SU-DHL-6 (cell line): ENCODE measurements at regions not wholly inside any gene's neighbourhood (a gene's known extent, or its start where the extent isn't known, plus 50 kb on each side); places are given as distances from the start of the nearest gene placed in this dataset.

Experiments used
- H2AFZ ChIP-seq: fragments of 200-600 bp; sonication (generic); 2 replicates; pipeline ENCODE4 v1.6.1; 2014; ENCODE audit warnings: low read depth, mild to moderate bottlenecking, moderate library complexity, mixed read lengths, antibody characterized with exemption, low read length; ENCODE audit not compliant: severe bottlenecking
- H3F3A ChIP-seq: fragments of 200-600 bp; shearing (Covaris generic); 2 replicates; pipeline ENCODE4 v1.6.0; 2016; ENCODE audit warnings: antibody characterized with exemption, mild to moderate bottlenecking; ENCODE audit not compliant: insufficient read depth
- H3K27ac ChIP-seq: fragments of 200-600 bp; sonication (generic); 2 replicates; pipeline ENCODE4 v1.5.1; 2016; ENCODE audit warnings: low read depth, mild to moderate bottlenecking, low read length, moderate library complexity, mixed read lengths
- H3K27me3 ChIP-seq: fragments of 200-600 bp; sonication (generic), shearing (Covaris generic); 2 replicates; pipeline ENCODE4 v1.6.0; 2014; ENCODE audit warnings: mild to moderate bottlenecking, low read length
- H3K36me3 ChIP-seq: fragments of 200-600 bp; sonication (generic); 2 replicates; pipeline ENCODE4 v1.6.1; 2014; ENCODE audit warnings: mild to moderate bottlenecking, low read length, mixed read lengths
- H3K4me2 ChIP-seq: fragments of 300-600, 200-600 bp; shearing (Covaris generic), sonication (generic); 2 replicates; pipeline ENCODE4 v1.6.0; 2014; ENCODE audit warnings: low read length, low read depth, mild to moderate bottlenecking; ENCODE audit not compliant: poor library complexity, severe bottlenecking
- H3K4me3 ChIP-seq: fragments of 200-600 bp; sonication (generic); 2 replicates; pipeline ENCODE4 v1.5.1; 2014; ENCODE audit warnings: antibody characterized with exemption, low read length, mild to moderate bottlenecking, mixed read lengths; ENCODE audit not compliant: insufficient read depth, poor library complexity, severe bottlenecking
- H3K79me2 ChIP-seq: fragments of 200-600 bp; sonication (generic); 2 replicates; pipeline ENCODE4 v1.6.1; 2014; ENCODE audit warnings: mild to moderate bottlenecking, low read length, moderate library complexity; ENCODE audit not compliant: insufficient read depth
- H3K9ac ChIP-seq: fragments of 200-600 bp; sonication (generic); 2 replicates; pipeline ENCODE4 v1.7.0; 2014; ENCODE audit warnings: mild to moderate bottlenecking, low read length
- H3K9me2 ChIP-seq: fragments of 200-600 bp; sonication (generic); replicated peaks from 2 replicates; pipeline ENCODE4 v1.6.1; 2014; ENCODE audit warnings: low read length; ENCODE audit not compliant: insufficient read depth
- H3K9me3 ChIP-seq: fragments of 200-600 bp; sonication (generic); 2 replicates; pipeline ENCODE4 v1.6.1; 2014; ENCODE audit warnings: low read length, mixed read lengths; ENCODE audit not compliant: insufficient read depth
- H4K20me1 ChIP-seq: fragments of 200-600 bp; sonication (generic); 2 replicates; pipeline ENCODE4 v1.6.1; 2014; ENCODE audit warnings: low read depth, mild to moderate bottlenecking, antibody characterized with exemption, low read length, moderate library complexity, mixed read lengths
- EZH2phosphoT487 ChIP-seq: fragments of 200-600 bp; sonication (generic), shearing (Covaris generic); conservative IDR thresholded peaks from 2 replicates; pipeline ENCODE4 v1.6.1; 2018; ENCODE audit warnings: mild to moderate bottlenecking, antibody characterized with exemption, low read length, moderate library complexity, mixed read lengths
- TF ChIP-seq, protein P1 (sequence below): fragments of 200-600 bp; sonication (generic); IDR thresholded peaks from one replicate; pipeline ENCODE4 v1.5.1; 2017; ENCODE audit warnings: antibody characterized with exemption, mild to moderate bottlenecking, low read length, moderate library complexity; ENCODE audit not compliant: insufficient read depth, poor library complexity, severe bottlenecking

DNA sequence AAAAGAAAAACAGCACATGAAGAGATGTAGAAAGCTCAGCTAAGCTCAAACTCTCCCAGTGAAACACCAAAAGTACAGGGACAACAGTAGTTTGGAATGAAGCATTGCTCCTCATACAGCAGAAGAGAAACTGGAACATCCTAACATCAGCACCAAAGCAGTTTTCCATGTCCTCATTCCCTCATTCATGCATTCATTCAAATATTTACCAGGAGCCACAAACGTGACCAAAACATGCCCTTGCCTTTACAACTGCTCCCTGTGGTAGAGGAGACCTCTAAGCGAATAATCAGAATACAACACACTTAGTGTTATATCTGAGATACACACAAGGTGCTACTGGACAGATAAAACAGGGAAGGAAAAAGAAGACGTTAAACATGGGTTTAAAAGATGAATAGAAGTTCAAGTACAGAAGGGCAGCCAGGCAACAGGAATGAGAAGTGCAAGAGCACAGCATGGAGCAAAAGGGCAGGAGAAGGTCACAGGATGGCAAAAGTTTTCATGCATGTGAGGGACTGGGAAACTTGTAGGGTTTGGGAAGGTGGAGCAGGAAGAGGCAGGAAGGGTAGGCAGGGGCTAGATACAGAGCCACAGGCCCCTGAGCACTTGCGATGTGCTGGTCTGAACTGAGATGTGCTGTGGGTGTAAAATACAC is 58.5 kb upstream of the LMCD1 start:
- no peak overlapping the region for H3K9ac ChIP-seq
- H4K20me1 ChIP-seq: no peaks in the 10 kb centered on the region
- H3K79me2 ChIP-seq: no peaks in the 10 kb centered on the region
- H3K36me3 ChIP-seq: no peaks in the 10 kb centered on the region
- no peak overlapping the region for H2AFZ ChIP-seq
- TF ChIP-seq, protein P1, sequence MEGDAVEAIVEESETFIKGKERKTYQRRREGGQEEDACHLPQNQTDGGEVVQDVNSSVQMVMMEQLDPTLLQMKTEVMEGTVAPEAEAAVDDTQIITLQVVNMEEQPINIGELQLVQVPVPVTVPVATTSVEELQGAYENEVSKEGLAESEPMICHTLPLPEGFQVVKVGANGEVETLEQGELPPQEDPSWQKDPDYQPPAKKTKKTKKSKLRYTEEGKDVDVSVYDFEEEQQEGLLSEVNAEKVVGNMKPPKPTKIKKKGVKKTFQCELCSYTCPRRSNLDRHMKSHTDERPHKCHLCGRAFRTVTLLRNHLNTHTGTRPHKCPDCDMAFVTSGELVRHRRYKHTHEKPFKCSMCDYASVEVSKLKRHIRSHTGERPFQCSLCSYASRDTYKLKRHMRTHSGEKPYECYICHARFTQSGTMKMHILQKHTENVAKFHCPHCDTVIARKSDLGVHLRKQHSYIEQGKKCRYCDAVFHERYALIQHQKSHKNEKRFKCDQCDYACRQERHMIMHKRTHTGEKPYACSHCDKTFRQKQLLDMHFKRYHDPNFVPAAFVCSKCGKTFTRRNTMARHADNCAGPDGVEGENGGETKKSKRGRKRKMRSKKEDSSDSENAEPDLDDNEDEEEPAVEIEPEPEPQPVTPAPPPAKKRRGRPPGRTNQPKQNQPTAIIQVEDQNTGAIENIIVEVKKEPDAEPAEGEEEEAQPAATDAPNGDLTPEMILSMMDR: no peak
- TF ChIP-seq EZH2phosphoT487: no peak
- no peak overlapping the region for H3K4me2 ChIP-seq
- no peaks in the 10 kb centered on the region for H3K9me2 ChIP-seq
- H3K4me3 ChIP-seq: no peak overlapping the region
- H3K27ac ChIP-seq: no peak overlapping the region
- no peaks in the 10 kb centered on the region for H3K9me3 ChIP-seq
- H3K27me3 ChIP-seq: no peaks in the 10 kb centered on the region
- no peaks in the 10 kb centered on the region for H3F3A ChIP-seq

DNA sequence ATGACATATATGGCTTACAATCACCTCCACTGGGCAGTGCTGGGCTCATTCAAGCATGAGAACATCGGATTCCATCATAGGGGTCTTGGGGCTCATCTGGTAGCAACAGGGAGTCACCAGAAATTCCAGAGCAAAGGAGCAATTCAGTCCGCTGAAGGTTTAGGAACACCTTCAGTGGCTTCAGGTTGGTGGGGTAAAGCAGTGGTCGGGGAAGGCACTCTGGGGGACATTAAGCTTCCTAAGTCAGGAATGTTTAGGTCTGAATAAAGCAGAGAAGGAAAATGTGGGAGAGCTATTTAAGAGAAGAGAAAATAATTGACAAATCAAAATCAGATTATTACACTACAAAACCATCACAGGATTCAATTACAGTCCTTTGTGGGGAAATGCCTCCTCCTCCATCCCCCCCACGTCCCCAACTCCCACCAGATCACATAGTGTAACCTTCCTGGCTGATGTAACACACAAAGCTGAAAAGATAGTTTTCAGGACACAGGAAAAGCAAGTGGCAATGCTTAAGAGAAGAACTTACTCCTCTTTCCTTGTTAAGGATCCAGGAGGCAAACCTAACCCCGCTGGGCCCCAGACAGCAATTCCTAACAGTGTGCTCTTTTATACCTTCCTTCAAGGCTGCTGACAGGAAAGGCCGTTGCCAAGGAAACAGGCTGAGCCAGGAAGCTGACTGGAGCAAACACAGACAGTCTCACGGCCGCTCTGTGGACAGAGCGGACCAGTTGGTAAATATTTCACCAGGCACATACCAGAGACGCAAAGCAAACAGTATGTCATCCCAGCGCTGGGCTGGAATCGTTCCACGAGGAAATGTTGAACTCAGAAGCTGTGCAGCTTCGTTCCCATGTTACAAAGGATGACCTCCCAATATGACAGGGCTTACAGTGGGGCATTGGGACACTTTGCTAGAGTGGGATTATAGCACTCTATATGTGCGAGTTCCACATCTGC is 57.5 kb upstream of the LMCD1 start:
- H2AFZ ChIP-seq: no peak overlapping the region
- H3K9ac ChIP-seq: no peak overlapping the region
- no peaks in the 10 kb centered on the region for H3K9me3 ChIP-seq
- H3K27ac ChIP-seq: no peak overlapping the region
- no peaks in the 10 kb centered on the region for H3K9me2 ChIP-seq
- no peaks in the 10 kb centered on the region for H3K79me2 ChIP-seq
- H3K27me3 ChIP-seq: no peaks in the 10 kb centered on the region
- H3K36me3 ChIP-seq: no peaks in the 10 kb centered on the region
- H3K4me2 ChIP-seq: no peak overlapping the region
- TF ChIP-seq EZH2phosphoT487: no peak
- TF ChIP-seq, protein P1: no peak
- no peaks in the 10 kb centered on the region for H4K20me1 ChIP-seq
- no peak overlapping the region for H3K4me3 ChIP-seq
- no peaks in the 10 kb centered on the region for H3F3A ChIP-seq

DNA sequence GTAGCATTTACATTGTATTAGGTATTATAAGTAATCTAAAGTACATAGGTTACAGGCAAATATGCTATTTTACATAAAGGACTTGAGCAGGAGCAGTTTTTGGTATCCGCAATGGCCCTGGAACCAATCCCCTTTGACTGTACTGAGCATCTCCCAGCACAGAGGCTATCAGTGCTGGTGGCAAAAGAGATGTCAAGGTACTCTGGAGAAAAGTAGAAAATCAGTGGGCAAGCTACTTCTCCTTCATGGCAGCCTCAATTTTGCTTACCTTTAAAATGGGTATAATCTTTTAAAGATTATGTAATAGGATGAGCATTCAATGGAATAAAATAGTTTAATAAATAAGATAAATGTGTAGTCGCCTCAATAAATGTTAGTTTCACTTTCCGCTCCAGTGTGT is 56.7 kb upstream of the LMCD1 start:
- Histone ChIP-seq H3K27ac (no peak overlapping the region), H3K9me2 (no peaks in the 10 kb centered on the region), H2AFZ (no peak overlapping the region), H3K4me2 (no peak overlapping the region), H3K27me3 (0 out of 2 replicates have a peak, but pooled peaks cover 4% of the 10 kb centered on the region), H3K36me3 (no peaks in the 10 kb centered on the region), H4K20me1 (no peaks in the 10 kb centered on the region), H3F3A (no peaks in the 10 kb centered on the region), H3K79me2 (no peaks in the 10 kb centered on the region), H3K4me3 (no peak overlapping the region), H3K9ac (no peak overlapping the region), H3K9me3 (no peaks in the 10 kb centered on the region)
- TF ChIP-seq EZH2phosphoT487: no peak
- TF ChIP-seq, protein P1: no peak
